ENCODE measurements at regions not wholly inside any gene's neighbourhood (a gene's known extent, or its start where the extent isn't known, plus 50 kb on each side); places are given as distances from the start of the nearest gene placed in this dataset.

GRCh38 chr14:87059060-87059839 is 933.7 kb downstream of the GALC start:
- Histone ChIP-seq H3K9me3 (replicated peaks; ENCODE audit: control insufficient read depth, insufficient read depth, low read length) (peaks cover 3% of the 10 kb centered on the region), H3K9ac (replicated peaks; ENCODE audit: extremely low read depth, insufficient read depth, low read length) (no peak overlapping the region), H3K27ac (ENCODE audit: insufficient read depth, low read depth, low read length) (no peak overlapping the region), H3K36me3 (ENCODE audit: control insufficient read depth in 2 of 2, extremely low read depth in 1 of 2, insufficient read depth in 2 of 2, low read length in 2 of 2) (no peaks in the 10 kb centered on the region), H3K4me3 (replicated peaks in 1 of 3; ENCODE audit: insufficient read depth in 1 of 3, low read depth in 1 of 3, low read length in 3 of 3) (no peak overlapping the region), H2AFZ (ENCODE audit: low read depth, low read length) (no peak overlapping the region), H3K4me1 (ENCODE audit: control insufficient read depth, extremely low read depth, insufficient read depth, low read length) (no peaks in the 10 kb centered on the region), H3K79me2 (ENCODE audit: control insufficient read depth, insufficient read depth, low read length) (no peaks in the 10 kb centered on the region), H4K20me1 (replicated peaks; ENCODE audit: control insufficient read depth, extremely low read depth, insufficient read depth, low read length) (no peaks in the 10 kb centered on the region), H3K9me1 (replicated peaks; ENCODE audit: control insufficient read depth, extremely low read depth, insufficient read depth, low read length) (no peaks in the 10 kb centered on the region), H3K27me3 (ENCODE audit: control insufficient read depth in 2 of 2, insufficient read depth in 2 of 2, low read length in 2 of 2) (no peaks in the 10 kb centered on the region), H3K4me2 (ENCODE audit: insufficient read depth, low read length) (no peak overlapping the region)
- CTCF ChIA-PET: no interaction called here
- POLR2A ChIA-PET: no interaction called here
- dilution Hi-C loops (cut with MboI; ENCODE audit: extremely low pct_ligation_motif_present, low sequenced_read_pairs) (no loop called here), intact Hi-C loops (cut with micrococcal nuclease) (no loop called here)
- no peak for FAIRE-seq
- BruUV-seq (replicated peaks): no TSS peak
- no peak for DNase-seq (ENCODE audit: low read depth, low spot score)
- TF ChIP-seq POLR2A (IDR thresholded peaks at IDR 0.05; ENCODE audit: low read depth, low read length) (no peak), JUN (IDR thresholded peaks at IDR 0.05; ENCODE audit: borderline replicate concordance, insufficient read depth, insufficient read length, low read depth) (no peak), CTCF (IDR thresholded peaks at IDR 0.05; ENCODE audit: extremely low read depth in 1 of 2, insufficient read depth in 1 of 2, low read depth in 1 of 2, low read length in 2 of 2) (no peak), GATA2 (IDR thresholded peaks at IDR 0.05; ENCODE audit: insufficient read depth, insufficient read length, low read depth, low read length) (no peak), MYC (IDR thresholded peaks at IDR 0.05; ENCODE audit: low read depth, low read length) (no peak)

GRCh38 chr14:87055007-87055406 is 938.0 kb downstream of the GALC start:
- H3K4me3 ChIP-seq (replicated peaks in 1 of 3; ENCODE audit: insufficient read depth in 1 of 3, low read depth in 1 of 3, low read length in 3 of 3): no peak overlapping the region
- no peaks in the 10 kb centered on the region for H3K4me1 ChIP-seq (ENCODE audit: control insufficient read depth, extremely low read depth, insufficient read depth, low read length)
- intact Hi-C loops (cut with micrococcal nuclease): no loop called here
- H3K9me1 ChIP-seq (replicated peaks; ENCODE audit: control insufficient read depth, extremely low read depth, insufficient read depth, low read length): no peaks in the 10 kb centered on the region
- dilution Hi-C loops (cut with MboI; ENCODE audit: extremely low pct_ligation_motif_present, low sequenced_read_pairs): no loop called here
- H3K27ac ChIP-seq (ENCODE audit: insufficient read depth, low read depth, low read length): no peak overlapping the region
- no peaks in the 10 kb centered on the region for H3K36me3 ChIP-seq (ENCODE audit: control insufficient read depth in 2 of 2, extremely low read depth in 1 of 2, insufficient read depth in 2 of 2, low read length in 2 of 2)
- no TSS peak for BruUV-seq (replicated peaks)
- peaks cover 1% of the 10 kb centered on the region for H3K9me3 ChIP-seq (replicated peaks; ENCODE audit: control insufficient read depth, insufficient read depth, low read length)
- ChIA-PET POLR2A (no interaction called here), CTCF (no interaction called here)
- no peak overlapping the region for H3K9ac ChIP-seq (replicated peaks; ENCODE audit: extremely low read depth, insufficient read depth, low read length)
- no peaks in the 10 kb centered on the region for H3K79me2 ChIP-seq (ENCODE audit: control insufficient read depth, insufficient read depth, low read length)
- no peak overlapping the region for H3K4me2 ChIP-seq (ENCODE audit: insufficient read depth, low read length)
- H4K20me1 ChIP-seq (replicated peaks; ENCODE audit: control insufficient read depth, extremely low read depth, insufficient read depth, low read length): no peaks in the 10 kb centered on the region
- DNase-seq (ENCODE audit: low read depth, low spot score) (no peak), FAIRE-seq (no peak)
- no peak for TF ChIP-seq EZH2 (IDR thresholded peaks at IDR 0.05; ENCODE audit: borderline replicate concordance, low read depth, low read length, severe bottlenecking)
- no peaks in the 10 kb centered on the region for H3K27me3 ChIP-seq (ENCODE audit: control insufficient read depth in 2 of 2, insufficient read depth in 2 of 2, low read length in 2 of 2)
- H2AFZ ChIP-seq (ENCODE audit: low read depth, low read length): no peak overlapping the region
